HepG2 (cell line): ENCODE measurements at regions not wholly inside any gene's neighbourhood (a gene's known extent, or its start where the extent isn't known, plus 50 kb on each side); places are given as distances from the start of the nearest gene placed in this dataset.

Experiments
- ATAC-seq: fragments of 200-7000 bp; cut with Tn5 transposase; 3 replicates; pipeline ENCODE4 v1.9.1; 2020; ENCODE audit warnings: mild to moderate bottlenecking, moderate library complexity
- BruUV-seq: library from RNA; stranded (reverse); fragments of 400-500 nt; replicated peaks from 2 replicates; lab custom pipeline; 2021; lab: Mats Ljungman, UMichigan
- CTCF ChIA-PET: fragments of 300-600 bp; formaldehyde crosslinking; extraction: SDS; loops from one replicate; lab custom pipeline; 2021; ENCODE audit warnings: low total read pairs, inconsistent platforms, low intra/inter-chr PET ratio; lab: Yijun Ruan, JAX
- POLR2A ChIA-PET: fragments of 350-600 bp; sonication (Branson Sonifier 250); formaldehyde crosslinking; loops from one replicate; lab custom pipeline; 2020; ENCODE audit warnings: antibody characterized with exemption, inconsistent platforms; lab: Yijun Ruan, JAX
- DNase-seq: peaks from one replicate; pipeline ENCODE4 v3.0.0-alpha.2; 2015; ENCODE audit warnings: low spot score
- FAIRE-seq: peaks from 3 replicates; lab custom pipeline; 2011; peaks lifted over from hg19 to GRCh38; lab: Jason Lieb, UNC
- H2AFZ ChIP-seq: one replicate; pipeline ENCODE4 v1.6.1; 2011; ENCODE audit warnings: low read length, inconsistent platforms
- H3K27ac ChIP-seq: fragments of 300-600 bp; 3 replicates; pipeline ENCODE4 v1.8.0; 2011; ENCODE audit warnings: mixed run types, mild to moderate bottlenecking, mixed read lengths, low read length, inconsistent platforms; ENCODE audit not compliant: insufficient read depth; ENCODE audit errors: extremely low read length
- H3K27me3 ChIP-seq, 2 experiments: fragments of 200-600 bp in 1 of 2; 2 replicates in 1 of 2; 3 replicates in 1 of 2; pipeline versions ENCODE4 v1.6.0 to v1.8.0; 2011; ENCODE audit warnings: low read length in 2 of 2, mild to moderate bottlenecking in 2 of 2, moderate library complexity in 2 of 2, inconsistent platforms in 1 of 2; ENCODE audit not compliant: insufficient read depth in 2 of 2, control insufficient read depth in 1 of 2
- H3K36me3 ChIP-seq, 2 experiments: fragments of 200-600 bp in 1 of 2; replicated peaks in 1 of 2; 2 replicates in 1 of 2; 3 replicates in 1 of 2; pipeline versions ENCODE4 v1.5.1 to v1.8.0; 2011; ENCODE audit warnings: low read length in 2 of 2, inconsistent platforms in 1 of 2; ENCODE audit not compliant: insufficient read depth in 2 of 2, control insufficient read depth in 1 of 2
- H3K4me1 ChIP-seq: 2 replicates; pipeline ENCODE4 v1.5.1; 2012; ENCODE audit warnings: low read length, inconsistent platforms; ENCODE audit not compliant: insufficient read depth
- H3K4me2 ChIP-seq: 2 replicates; pipeline ENCODE4 v1.6.0; 2011; ENCODE audit warnings: low read depth, low read length, inconsistent platforms
- H3K4me3 ChIP-seq, 3 experiments: fragments of 200-600 bp in 1 of 3; sonication (generic), shearing (Covaris generic) in 1 of 3; replicated peaks in 1 of 3; 2 replicates each; pipeline ENCODE4 v1.5.1; 2011 to 2016; ENCODE audit warnings: low read length in 3 of 3, inconsistent platforms in 2 of 3, low read depth in 2 of 3, mild to moderate bottlenecking in 2 of 3, control low read depth in 1 of 3, mixed read lengths in 1 of 3; ENCODE audit not compliant: insufficient read depth in 1 of 3
- H3K79me2 ChIP-seq: one replicate; pipeline ENCODE4 v1.6.1; 2011; ENCODE audit warnings: low read length, inconsistent platforms; ENCODE audit not compliant: insufficient read depth
- H3K9ac ChIP-seq: 2 replicates; pipeline ENCODE4 v1.6.0; 2011; ENCODE audit warnings: mild to moderate bottlenecking, low read depth, low read length, inconsistent platforms; ENCODE audit not compliant: insufficient read depth
- H3K9me3 ChIP-seq: 2 replicates; pipeline ENCODE4 v1.5.1; 2012; ENCODE audit warnings: mild to moderate bottlenecking, low read length
- H4K20me1 ChIP-seq: 2 replicates; pipeline ENCODE4 v1.6.0; 2011; ENCODE audit warnings: inconsistent platforms, mild to moderate bottlenecking, low read length, moderate library complexity; ENCODE audit not compliant: insufficient read depth
- AHR ChIP-seq: IDR thresholded peaks from 2 replicates; pipeline ENCODE4 v1.6.1; 2018; ENCODE audit warnings: missing genetic modification reagents, missing compliant biosample characterization
- CCAR2 ChIP-seq: fragments of 200-400 bp; formaldehyde crosslinking; optimal IDR thresholded peaks from 2 replicates; pipeline ENCODE3; 2018; ENCODE audit warnings: low read depth, mild to moderate bottlenecking, low read length, moderate library complexity
- ESRRA ChIP-seq: sonication (generic); formaldehyde crosslinking; IDR thresholded peaks from 2 replicates; pipeline ENCODE4 v1.5.1; 2020; ENCODE audit warnings: mild to moderate bottlenecking, low read depth, missing genetic modification reagents
- FOXO1 ChIP-seq: sonication (generic); formaldehyde crosslinking; IDR thresholded peaks from 2 replicates; pipeline ENCODE4 v1.4.0; 2020; ENCODE audit warnings: missing genetic modification reagents
- MYPOP ChIP-seq: sonication (generic); formaldehyde crosslinking; IDR thresholded peaks from 2 replicates; pipeline ENCODE4 v1.8.1; 2023; ENCODE audit warnings: mild to moderate bottlenecking, moderate library complexity, missing genetic modification reagents
- NR2C2 ChIP-seq: sonication (generic); formaldehyde crosslinking; IDR thresholded peaks from 2 replicates; pipeline ENCODE4 v1.4.0; 2020; ENCODE audit warnings: missing genetic modification reagents, mild to moderate bottlenecking, moderate library complexity, borderline replicate concordance
- PLRG1 ChIP-seq: fragments of 450-650 bp; conservative IDR thresholded peaks from 2 replicates; pipeline ENCODE4 v1.6.1; 2016
- RBM22 ChIP-seq: fragments of 200-400 bp; formaldehyde crosslinking; optimal IDR thresholded peaks from 2 replicates; pipeline ENCODE3; 2017; ENCODE audit warnings: mild to moderate bottlenecking, low read length, moderate library complexity
- SP5 ChIP-seq: IDR thresholded peaks from 2 replicates; pipeline ENCODE4 v1.6.1; 2016; ENCODE audit warnings: low read depth, borderline replicate concordance
- TARDBP ChIP-seq: sonication (generic); formaldehyde crosslinking; IDR thresholded peaks from 2 replicates; pipeline ENCODE4 v1.8.0; 2022; ENCODE audit warnings: mild to moderate bottlenecking, missing genetic modification reagents
- ZNF629 ChIP-seq: sonication (generic); formaldehyde crosslinking; conservative IDR thresholded peaks from 2 replicates; pipeline ENCODE4 v1.5.0; 2020; ENCODE audit warnings: missing genetic modification reagents
- WGBS: methylation state at CpG from one replicate; pipeline ENCODE4 v1.1.6; 2017; ENCODE audit warnings: low lambda C conversion rate; 5-methylcytosine and 5-hydroxymethylcytosine counted together
- in situ Hi-C: cut with HindIII; loops from 2 replicates; pipeline ENCODE4 v1.10.0; 2017; ENCODE audit warnings: low pct_unique_long_range_greater_than_20kb; ENCODE audit not compliant: extremely low pct_ligation_motif_present
- intact Hi-C: fragments of 100-400 bp; cut with micrococcal nuclease; formaldehyde crosslinking; loops from one replicate; pipeline ENCODE4 v1.10.0; 2022; ENCODE audit not compliant: unreplicated experiment
- TF ChIP-seq, protein P1 (sequence below): sonication (generic); formaldehyde crosslinking; IDR thresholded peaks from 2 replicates; pipeline ENCODE4 v1.4.0; 2020; ENCODE audit warnings: mild to moderate bottlenecking, missing genetic modification reagents

DNA sequence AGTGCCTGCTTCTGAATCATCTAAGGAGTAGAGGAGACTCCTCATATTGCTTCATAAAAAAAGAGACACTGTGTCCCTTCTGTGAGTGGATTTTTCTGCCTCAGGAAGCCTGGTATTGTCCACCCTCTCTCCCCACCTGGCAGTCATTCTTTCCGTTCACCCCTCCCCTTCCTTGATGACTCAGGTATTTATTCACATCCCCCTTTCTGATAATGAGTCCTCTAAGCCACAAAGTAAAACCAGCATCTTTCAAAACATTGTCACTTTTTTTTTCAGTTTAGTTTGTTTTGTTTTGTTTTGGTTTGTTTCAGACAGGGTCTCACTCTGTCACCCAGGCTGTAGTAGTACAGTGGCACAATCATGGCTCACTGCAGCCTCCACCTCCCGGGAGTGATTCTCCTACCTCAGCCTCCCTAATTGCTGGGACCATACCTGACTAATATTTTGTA, 65.2 kb upstream of the UBE2E1 start (continued):
- no peak for TF ChIP-seq RBM22
- no peak for TF ChIP-seq MYPOP (CRISPR knock-in tag)
- no peak for TF ChIP-seq SP5 (CRISPR knock-in tag)
- no peak for TF ChIP-seq FOXO1 (CRISPR knock-in tag)
- no peak for TF ChIP-seq NR2C2 (CRISPR knock-in tag)
- no peak for TF ChIP-seq AHR (CRISPR knock-in tag)
- no peak for TF ChIP-seq CCAR2

DNA sequence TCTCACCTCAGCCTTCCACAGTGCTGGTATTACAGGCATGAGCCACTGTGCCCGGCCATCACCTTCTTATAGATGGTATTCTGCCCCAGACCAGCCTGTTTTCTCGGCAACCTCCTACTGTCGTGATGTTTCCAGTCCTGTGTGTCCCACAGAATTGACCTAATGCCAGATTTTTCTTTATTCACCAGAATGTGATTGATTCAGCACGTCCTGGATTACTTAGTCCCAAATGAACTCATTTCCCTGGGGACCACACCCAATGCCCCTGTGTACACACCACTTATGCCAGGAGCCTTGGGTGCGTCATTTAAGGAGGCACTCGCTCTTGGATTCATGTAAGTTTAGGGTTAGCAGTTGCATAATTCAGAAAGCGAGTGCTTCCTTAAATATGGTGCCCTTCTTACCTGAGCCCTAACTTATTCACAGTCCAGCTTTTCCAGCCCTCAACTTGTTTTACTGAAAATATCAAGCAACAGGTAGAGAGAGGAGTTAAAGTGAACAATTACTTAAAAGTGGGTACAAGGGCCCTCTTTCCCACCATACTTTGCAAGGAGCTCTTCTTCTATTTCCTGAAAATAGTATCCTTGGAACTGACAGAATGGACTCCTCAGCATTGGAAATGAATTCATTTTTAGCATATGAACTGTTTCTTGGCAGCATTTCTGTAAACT, 64.6 kb upstream of the UBE2E1 start:
- H3K79me2 ChIP-seq, result no peaks in the 10 kb centered on the region
- H3K36me3 ChIP-seq, result no peaks in the 10 kb centered on the region
- no peak overlapping the region for H2AFZ ChIP-seq
- H4K20me1 ChIP-seq, result no peaks in the 10 kb centered on the region
- peaks cover 1 to 44% of the 10 kb centered on the region in 2 experiments for H3K27me3 ChIP-seq
- in situ Hi-C loops, result no loop called here
- no peak overlapping the region for H3K4me3 ChIP-seq
- 2% methylated on average over 7 of the region's 7 CpGs for WGBS
- no peaks in the 10 kb centered on the region for H3K9me3 ChIP-seq
- no peak overlapping the region for H3K9ac ChIP-seq
- H3K4me1 ChIP-seq, result no peaks in the 10 kb centered on the region
- FAIRE-seq (no peak), DNase-seq (no peak), ATAC-seq (no peak)
- TF ChIP-seq, protein P1, sequence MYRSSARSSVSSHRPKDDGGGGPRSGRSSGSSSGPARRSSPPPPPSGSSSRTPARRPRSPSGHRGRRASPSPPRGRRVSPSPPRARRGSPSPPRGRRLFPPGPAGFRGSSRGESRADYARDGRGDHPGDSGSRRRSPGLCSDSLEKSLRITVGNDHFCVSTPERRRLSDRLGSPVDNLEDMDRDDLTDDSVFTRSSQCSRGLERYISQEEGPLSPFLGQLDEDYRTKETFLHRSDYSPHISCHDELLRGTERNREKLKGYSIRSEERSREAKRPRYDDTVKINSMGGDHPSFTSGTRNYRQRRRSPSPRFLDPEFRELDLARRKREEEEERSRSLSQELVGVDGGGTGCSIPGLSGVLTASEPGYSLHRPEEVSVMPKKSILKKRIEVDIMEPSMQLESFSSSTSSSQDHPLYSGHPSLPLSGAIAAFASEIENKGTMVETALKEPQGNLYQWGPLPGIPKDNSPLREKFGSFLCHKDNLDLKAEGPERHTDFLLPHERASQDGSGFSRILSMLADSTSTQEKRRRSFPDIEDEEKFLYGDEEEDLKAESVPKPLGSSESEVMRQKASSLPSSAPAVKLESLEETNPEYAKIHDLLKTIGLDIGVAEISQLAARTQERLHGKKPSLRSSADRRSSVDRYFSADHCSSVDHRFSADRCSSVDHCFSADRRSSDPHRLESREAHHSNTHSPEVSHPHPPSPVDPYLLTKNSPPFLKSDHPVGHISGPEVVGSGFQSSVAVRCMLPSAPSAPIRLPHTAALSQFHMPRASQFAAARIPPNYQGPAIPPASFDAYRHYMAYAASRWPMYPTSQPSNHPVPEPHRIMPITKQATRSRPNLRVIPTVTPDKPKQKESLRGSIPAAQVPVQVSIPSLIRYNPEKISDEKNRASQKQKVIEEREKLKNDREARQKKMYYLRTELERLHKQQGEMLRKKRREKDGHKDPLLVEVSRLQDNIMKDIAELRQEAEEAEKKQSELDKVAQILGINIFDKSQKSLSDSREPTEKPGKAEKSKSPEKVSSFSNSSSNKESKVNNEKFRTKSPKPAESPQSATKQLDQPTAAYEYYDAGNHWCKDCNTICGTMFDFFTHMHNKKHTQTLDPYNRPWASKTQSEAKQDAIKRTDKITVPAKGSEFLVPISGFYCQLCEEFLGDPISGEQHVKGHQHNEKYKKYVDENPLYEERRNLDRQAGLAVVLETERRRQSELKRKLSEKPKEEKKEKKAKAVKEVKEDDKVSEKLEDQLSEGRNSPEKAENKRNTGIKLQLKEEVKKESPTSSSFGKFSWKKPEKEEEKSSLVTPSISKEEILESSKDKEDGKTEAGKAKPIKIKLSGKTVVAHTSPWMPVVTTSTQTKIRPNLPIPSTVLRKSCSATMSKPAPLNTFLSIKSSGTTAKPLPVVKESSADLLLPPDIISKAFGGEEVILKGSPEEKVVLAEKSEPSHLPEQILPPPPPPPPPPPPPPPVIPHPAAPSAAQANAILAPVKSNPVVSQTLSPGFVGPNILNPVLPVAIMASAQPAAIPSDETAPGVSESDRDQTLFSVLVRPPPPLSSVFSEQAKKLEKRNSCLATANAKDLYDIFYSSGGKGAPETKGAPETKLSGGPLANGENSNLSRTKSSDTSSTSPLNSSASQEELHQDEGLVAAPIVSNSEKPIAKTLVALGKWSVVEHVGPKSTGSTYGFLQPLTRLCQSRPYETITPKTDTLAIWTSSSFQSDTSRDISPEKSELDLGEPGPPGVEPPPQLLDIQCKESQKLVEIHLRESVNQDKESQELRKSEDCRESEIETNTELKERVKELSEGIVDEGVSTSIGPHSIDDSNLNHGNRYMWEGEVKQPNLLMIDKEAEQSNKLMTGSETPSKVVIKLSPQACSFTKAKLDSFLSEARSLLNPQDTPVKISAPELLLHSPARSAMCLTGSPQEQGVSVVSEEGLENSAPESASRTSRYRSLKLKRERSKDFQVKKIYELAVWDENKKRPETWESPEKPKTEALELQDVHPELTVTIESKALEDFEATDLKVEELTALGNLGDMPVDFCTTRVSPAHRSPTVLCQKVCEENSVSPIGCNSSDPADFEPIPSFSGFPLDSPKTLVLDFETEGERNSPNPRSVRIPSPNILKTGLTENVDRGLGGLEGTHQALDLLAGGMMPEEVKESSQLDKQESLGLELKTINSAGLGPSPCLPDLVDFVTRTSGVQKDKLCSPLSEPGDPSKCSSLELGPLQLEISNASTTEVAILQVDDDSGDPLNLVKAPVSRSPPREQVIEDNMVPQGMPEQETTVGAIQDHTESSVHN (CRISPR knock-in tag), result no peak
- TF ChIP-seq ESRRA (CRISPR knock-in tag) (no peak), TARDBP (CRISPR knock-in tag) (no peak), PLRG1 (no peak), ZNF629 (no peak)
- H3K4me2 ChIP-seq, result no peak overlapping the region
- POLR2A ChIA-PET, result no interaction called here
- no peak overlapping the region for H3K27ac ChIP-seq
- intact Hi-C loops, result no loop called here
- CTCF ChIA-PET, result no interaction called here
- BruUV-seq, result no TSS peak
